ENCODE measurements at regions not wholly inside any gene's neighbourhood (a gene's known extent, or its start where the extent isn't known, plus 50 kb on each side); places are given as distances from the start of the nearest gene placed in this dataset.
"Not testable (repeated sequence)": the region's sequence is repeated elsewhere in the genome, so short reads cannot be mapped to it uniquely, and the experiment has no call there.

DNA sequence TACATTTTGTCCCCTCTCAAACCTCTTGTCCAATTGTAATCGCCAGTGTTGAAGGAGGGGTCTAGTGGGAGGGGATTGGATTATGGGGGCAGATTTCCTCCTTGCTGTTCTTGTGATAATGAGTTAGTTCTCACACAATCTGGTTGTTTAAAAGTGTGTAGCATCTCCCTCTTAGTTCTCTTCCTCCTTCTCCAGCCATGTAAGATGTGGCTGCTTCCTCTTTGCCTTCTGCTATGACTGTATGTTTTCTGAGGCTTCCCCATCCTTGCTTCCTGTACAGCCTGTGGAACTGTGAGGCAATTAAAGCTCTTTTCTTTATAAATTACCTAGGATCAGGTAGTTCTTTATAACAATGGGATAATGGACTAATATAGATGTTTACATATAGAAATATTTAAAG lies 162.3 kb upstream of the C1QTNF3 start:
- H3K4me3 ChIP-seq; H3K4me1 ChIP-seq; H3K27ac ChIP-seq; ATAC-seq; H3K9me3 ChIP-seq; H3K27me3 ChIP-seq; H3K36me3 ChIP-seq; intact Hi-C loops (cut with DNase I); DNase-seq: not testable (repeated sequence)
- WGBS (ENCODE audit: insufficient coverage, low coverage, low lambda C conversion rate, missing lambda C conversion rate), result 86% methylated on average over 1 of the region's 1 CpG

DNA sequence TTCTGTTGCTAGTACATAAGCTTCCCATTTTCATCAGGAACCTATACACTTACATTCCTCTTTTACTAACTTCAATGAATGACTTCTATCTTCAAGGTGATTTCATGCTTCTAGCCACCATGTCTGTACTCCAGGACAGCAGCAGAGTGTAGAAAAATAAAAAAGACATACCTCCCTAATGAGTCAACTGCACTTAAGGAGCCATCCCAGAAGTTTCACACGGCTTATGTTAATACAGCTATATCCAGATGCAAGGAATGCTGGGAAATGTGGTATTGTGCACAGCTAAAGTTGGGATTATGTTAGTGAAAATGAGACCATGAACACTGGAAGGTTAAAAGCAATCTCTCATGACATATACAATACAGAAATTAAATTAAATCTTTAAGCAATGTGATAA lies 174.4 kb upstream of the C1QTNF3 start:
- WGBS (ENCODE audit: insufficient coverage, low coverage, low lambda C conversion rate, missing lambda C conversion rate), result 100% methylated on average over 1 of the region's 1 CpG
- H3K4me3 ChIP-seq; H3K27ac ChIP-seq; H3K9me3 ChIP-seq; ATAC-seq; H3K27me3 ChIP-seq; DNase-seq; H3K4me1 ChIP-seq; H3K36me3 ChIP-seq; intact Hi-C loops (cut with DNase I): not testable (repeated sequence)

GRCh38 chr5:34221329-34222073 lies 178.5 kb upstream of the C1QTNF3 start:
- H3K4me1 ChIP-seq; DNase-seq; H3K4me3 ChIP-seq; H3K36me3 ChIP-seq; H3K27ac ChIP-seq; H3K27me3 ChIP-seq; intact Hi-C loops (cut with DNase I); ATAC-seq; H3K9me3 ChIP-seq: not testable (repeated sequence)
- 50% methylated on average over 3 of the region's 3 CpGs for WGBS (ENCODE audit: insufficient coverage, low coverage, low lambda C conversion rate, missing lambda C conversion rate)

GRCh38 chr5:34223158-34223557 lies 180.1 kb upstream of the C1QTNF3 start:
- H3K27me3 ChIP-seq; DNase-seq; H3K4me3 ChIP-seq; intact Hi-C loops (cut with DNase I); ATAC-seq; H3K27ac ChIP-seq; H3K4me1 ChIP-seq; H3K36me3 ChIP-seq; H3K9me3 ChIP-seq: not testable (repeated sequence)
- WGBS (ENCODE audit: insufficient coverage, low coverage, low lambda C conversion rate, missing lambda C conversion rate), result 91% methylated on average over 1 of the region's 3 CpGs

GRCh38 chr5:34230402-34230801 lies 187.4 kb upstream of the C1QTNF3 start:
- H3K4me1 ChIP-seq; H3K27ac ChIP-seq; intact Hi-C loops (cut with DNase I); H3K36me3 ChIP-seq; H3K27me3 ChIP-seq; H3K4me3 ChIP-seq; ATAC-seq; H3K9me3 ChIP-seq; DNase-seq: not testable (repeated sequence)
- WGBS (ENCODE audit: insufficient coverage, low coverage, low lambda C conversion rate, missing lambda C conversion rate), result 100% methylated on average over 1 of the region's 1 CpG

- Histone ChIP-seq H3K27ac (peak overlapping the region; percentile 63 to 82 (median 70)), H3K4me3 (peak overlapping the region; percentile 14 to 51 (median 50))
- ATAC-seq; H3K9me3 ChIP-seq; H3K36me3 ChIP-seq; intact Hi-C loops (cut with DNase I); DNase-seq; H3K4me1 ChIP-seq; H3K27me3 ChIP-seq: not testable (repeated sequence)
These were observed 200.8 kb upstream of the C1QTNF3 start for GRCh38 chr5:34243802-34244201.

DNA sequence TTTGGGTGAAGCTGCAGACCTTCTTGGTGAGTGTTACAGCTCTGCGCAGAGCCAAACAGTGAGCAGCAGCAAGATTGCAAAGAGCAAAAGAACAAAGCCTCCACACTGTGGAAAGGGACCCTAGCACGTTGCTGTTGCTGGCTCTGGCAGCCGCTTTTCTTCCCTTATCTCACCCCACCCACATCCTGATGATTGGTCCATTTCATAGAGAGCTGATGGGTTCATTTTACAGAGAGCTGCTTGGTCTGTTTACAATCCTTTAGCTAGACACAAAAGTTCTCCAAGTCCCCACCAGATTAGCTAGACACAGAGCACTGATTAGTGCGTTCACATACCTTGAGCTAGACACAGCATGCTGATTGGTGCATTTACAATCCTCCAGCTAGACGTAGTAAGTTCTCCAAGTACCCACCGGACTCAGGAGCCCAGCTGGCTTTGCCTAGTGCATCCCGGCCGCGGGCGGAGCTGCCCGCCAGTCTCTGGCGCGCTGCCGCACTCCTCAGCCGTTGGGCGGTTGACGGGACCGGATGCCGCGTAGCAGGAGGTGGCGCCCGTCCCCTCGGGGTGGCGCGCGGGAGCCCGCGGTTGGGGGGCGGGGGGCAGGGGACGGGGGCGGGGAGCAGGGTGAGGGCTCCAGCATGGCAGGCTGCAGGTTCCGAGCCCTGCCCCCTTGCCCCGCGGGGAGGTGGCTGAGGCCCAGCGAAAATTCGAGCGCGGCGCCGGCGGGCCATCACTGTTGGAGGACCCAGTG lies 201.4 kb upstream of the C1QTNF3 start:
- peak; percentile 63 to 92 (median 79) for ATAC-seq
- H3K9me3 ChIP-seq; H3K36me3 ChIP-seq; intact Hi-C loops (cut with DNase I); H3K27me3 ChIP-seq; H3K4me1 ChIP-seq: not testable (repeated sequence)
- WGBS (ENCODE audit: insufficient coverage, low coverage, low lambda C conversion rate, missing lambda C conversion rate), result 0% methylated on average over 6 of the region's 41 CpGs
- TF ChIP-seq POLR2A (IDR thresholded peaks at IDR 0.05), result peak; percentile 76
- Histone ChIP-seq H3K4me3 (peak overlapping the region; percentile 26 to 51 (median 50)), H3K27ac (peak overlapping the region; percentile 76 to 83 (median 82))
- peak; percentile 81 to 87 (median 81) for DNase-seq

- Histone ChIP-seq H3K27ac (peak overlapping the region; percentile 76 to 83 (median 82)), H3K4me3 (peak overlapping the region; percentile 26 to 51 (median 50))
- DNase-seq; H3K9me3 ChIP-seq; H3K4me1 ChIP-seq; H3K36me3 ChIP-seq; intact Hi-C loops (cut with DNase I); H3K27me3 ChIP-seq: not testable (repeated sequence)
- peak; percentile 71 to 98 (median 81) for ATAC-seq
- WGBS (ENCODE audit: insufficient coverage, low coverage, low lambda C conversion rate, missing lambda C conversion rate), result no CpG with 5 or more reads among the region's 31 CpGs
These were observed 202.0 kb upstream of the C1QTNF3 start for GRCh38 chr5:34245032-34245394.

Measured in right lobe of liver (tissue), 6 donors.